ENCODE measurements at regions not wholly inside any gene's neighbourhood (a gene's known extent, or its start where the extent isn't known, plus 50 kb on each side); places are given as distances from the start of the nearest gene placed in this dataset.
"Not testable (repeated sequence)": the region's sequence is repeated elsewhere in the genome, so short reads cannot be mapped to it uniquely, and the experiment has no call there.

DNA sequence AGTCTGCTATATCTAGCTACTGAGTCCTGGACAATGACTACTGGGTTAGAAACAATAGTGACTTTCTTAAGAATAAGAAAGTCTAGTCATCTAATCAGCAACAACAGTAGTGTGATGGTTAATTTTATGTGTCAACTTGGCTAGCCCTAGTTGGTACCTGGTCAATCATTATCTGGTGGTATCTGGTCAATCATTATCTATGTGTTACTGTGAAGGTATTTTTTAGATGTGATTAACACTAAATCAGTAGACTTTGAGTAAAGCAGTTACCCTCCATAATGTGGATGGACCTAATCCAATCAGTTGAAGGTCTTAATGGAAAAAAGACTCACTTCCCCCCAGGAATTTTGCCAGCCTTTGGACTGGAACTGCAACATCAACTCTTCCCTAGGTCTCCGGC lies 312.6 kb downstream of the SIPA1L2 start:
- H3K4me1 Mint-ChIP-seq (ENCODE audit: insufficient read depth, unreplicated experiment), result peaks cover 25% of the 10 kb centered on the region
- no TSS peak for BruUV-seq (replicated peaks)
- H3K4me3 Mint-ChIP-seq (ENCODE audit: unreplicated experiment), result no peak overlapping the region
- H3K9me3 Mint-ChIP-seq (ENCODE audit: unreplicated experiment), result peaks cover 9% of the 10 kb centered on the region
- peaks cover 6% of the 10 kb centered on the region for H3K36me3 Mint-ChIP-seq (ENCODE audit: insufficient read depth, unreplicated experiment)
- POLR2A ChIA-PET, result no interaction called here
- CTCF ChIA-PET, result no interaction called here
- peak overlapping the region; percentile 24 for H3K27ac Mint-ChIP-seq (ENCODE audit: low read depth, unreplicated experiment)
- DNase-seq (ENCODE audit: unreplicated experiment), result no peak
- H3K27me3 Mint-ChIP-seq (ENCODE audit: insufficient read depth, unreplicated experiment), result no peaks in the 10 kb centered on the region
- TF ChIP-seq, protein P1, sequence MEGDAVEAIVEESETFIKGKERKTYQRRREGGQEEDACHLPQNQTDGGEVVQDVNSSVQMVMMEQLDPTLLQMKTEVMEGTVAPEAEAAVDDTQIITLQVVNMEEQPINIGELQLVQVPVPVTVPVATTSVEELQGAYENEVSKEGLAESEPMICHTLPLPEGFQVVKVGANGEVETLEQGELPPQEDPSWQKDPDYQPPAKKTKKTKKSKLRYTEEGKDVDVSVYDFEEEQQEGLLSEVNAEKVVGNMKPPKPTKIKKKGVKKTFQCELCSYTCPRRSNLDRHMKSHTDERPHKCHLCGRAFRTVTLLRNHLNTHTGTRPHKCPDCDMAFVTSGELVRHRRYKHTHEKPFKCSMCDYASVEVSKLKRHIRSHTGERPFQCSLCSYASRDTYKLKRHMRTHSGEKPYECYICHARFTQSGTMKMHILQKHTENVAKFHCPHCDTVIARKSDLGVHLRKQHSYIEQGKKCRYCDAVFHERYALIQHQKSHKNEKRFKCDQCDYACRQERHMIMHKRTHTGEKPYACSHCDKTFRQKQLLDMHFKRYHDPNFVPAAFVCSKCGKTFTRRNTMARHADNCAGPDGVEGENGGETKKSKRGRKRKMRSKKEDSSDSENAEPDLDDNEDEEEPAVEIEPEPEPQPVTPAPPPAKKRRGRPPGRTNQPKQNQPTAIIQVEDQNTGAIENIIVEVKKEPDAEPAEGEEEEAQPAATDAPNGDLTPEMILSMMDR (IDR thresholded peaks at IDR 0.05; ENCODE audit: unreplicated experiment), result no peak
- intact Hi-C loops (cut with micrococcal nuclease), result loop anchor here (2.0 kb wide), 1 partner anchor 25 kb away; no protein-coding TSS in a partner anchor

DNA sequence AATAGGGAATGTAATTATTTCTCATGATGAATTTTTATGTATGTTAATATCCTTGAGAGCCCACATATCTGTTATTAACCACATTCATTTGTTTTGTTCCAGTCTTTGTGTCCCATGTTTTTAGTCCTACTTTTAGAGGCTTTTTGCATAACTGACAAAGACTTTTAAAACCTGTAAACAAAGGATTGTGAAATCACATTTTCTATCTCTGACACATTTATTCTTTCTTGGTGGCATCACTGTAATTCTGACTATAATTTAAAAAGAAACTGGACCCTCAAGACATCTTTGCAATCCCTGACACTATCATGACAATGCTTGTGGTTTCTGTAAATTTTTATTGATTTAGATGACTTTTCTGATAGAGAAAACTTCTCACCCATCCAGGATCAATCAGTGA lies 313.1 kb downstream of the SIPA1L2 start:
- Mint-ChIP-seq H3K27ac (ENCODE audit: low read depth, unreplicated experiment) (peak overlapping the region; percentile 24), H3K4me1 (ENCODE audit: insufficient read depth, unreplicated experiment) (peaks cover 25% of the 10 kb centered on the region), H3K4me3 (ENCODE audit: unreplicated experiment) (no peak overlapping the region), H3K36me3 (ENCODE audit: insufficient read depth, unreplicated experiment) (peaks cover 6% of the 10 kb centered on the region), H3K9me3 (ENCODE audit: unreplicated experiment) (peaks cover 9% of the 10 kb centered on the region), H3K27me3 (ENCODE audit: insufficient read depth, unreplicated experiment) (no peaks in the 10 kb centered on the region)
- intact Hi-C loops (cut with micrococcal nuclease), result loop anchor here (2.0 kb wide), 1 partner anchor 24 kb away; no protein-coding TSS in a partner anchor
- BruUV-seq (replicated peaks), result no TSS peak
- peak; percentile 45 for DNase-seq (ENCODE audit: unreplicated experiment)
- CTCF ChIA-PET, result interaction anchor here (0.6 kb wide), 1 partner anchor 40 kb away, joined by 3 read pairs; no protein-coding TSS in a partner anchor
- TF ChIP-seq, protein P1 (IDR thresholded peaks at IDR 0.05; ENCODE audit: unreplicated experiment), result no peak
- POLR2A ChIA-PET, result interaction anchor here (1.1 kb wide), 1 partner anchor 90 kb away, joined by 4 read pairs; no protein-coding TSS in a partner anchor

DNA sequence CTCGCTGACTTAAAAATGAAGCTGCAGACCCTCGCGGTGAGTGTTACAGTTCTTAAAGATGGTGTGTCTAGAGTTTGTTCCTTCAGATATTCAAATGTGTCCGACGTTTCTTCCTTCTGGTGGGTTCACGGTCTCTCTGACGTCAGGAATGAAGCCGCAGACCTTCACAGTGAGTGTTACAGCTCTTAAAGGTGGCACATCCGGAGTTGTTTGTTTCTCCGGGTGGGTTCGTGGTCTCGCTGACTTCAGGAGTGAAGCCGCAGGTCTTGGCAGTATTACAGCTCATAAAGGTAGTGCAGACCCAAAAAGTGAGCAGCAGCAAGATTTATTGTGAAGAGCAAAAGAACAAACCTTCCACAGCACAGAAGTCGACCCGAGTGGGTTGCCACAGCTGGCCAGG lies 316.1 kb downstream of the SIPA1L2 start:
- ChIA-PET POLR2A (interaction anchor here (1.2 to 1.7 kb wide), 2 partner anchors 10 to 14 kb away, joined by 3 to 4 read pairs; no protein-coding TSS in a partner anchor), CTCF (interaction anchor here (0.6 to 1.2 kb wide), 5 partner anchors 21 to 905 kb away, joined by 3 to 4 read pairs (median 3); no protein-coding TSS in a partner anchor)
- DNase-seq (ENCODE audit: unreplicated experiment); H3K27ac Mint-ChIP-seq (ENCODE audit: low read depth, unreplicated experiment); BruUV-seq (replicated peaks); H3K36me3 Mint-ChIP-seq (ENCODE audit: insufficient read depth, unreplicated experiment); H3K4me3 Mint-ChIP-seq (ENCODE audit: unreplicated experiment); H3K27me3 Mint-ChIP-seq (ENCODE audit: insufficient read depth, unreplicated experiment); H3K9me3 Mint-ChIP-seq (ENCODE audit: unreplicated experiment); intact Hi-C loops (cut with micrococcal nuclease): not testable (repeated sequence)
- H3K4me1 Mint-ChIP-seq (ENCODE audit: insufficient read depth, unreplicated experiment), result peaks cover 21% of the 10 kb centered on the region

DNA sequence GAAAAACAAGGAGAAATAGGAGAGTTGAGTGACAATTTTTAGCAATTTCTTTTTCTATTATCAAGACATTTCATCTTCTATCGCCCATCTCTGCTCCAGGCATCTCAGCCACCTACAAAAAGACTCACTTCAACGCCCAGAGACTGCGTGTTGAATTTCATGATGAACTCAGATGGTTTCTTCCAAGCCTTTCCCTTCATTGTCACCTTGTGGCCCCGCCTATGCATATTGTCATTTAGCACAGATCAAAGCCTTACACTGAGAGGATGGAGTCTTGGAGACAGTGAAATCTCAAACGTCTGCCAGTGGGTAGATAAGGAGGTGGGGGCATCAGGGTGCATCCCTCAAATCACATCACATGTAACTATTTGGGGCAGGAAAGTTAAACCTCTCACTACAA lies 319.4 kb downstream of the SIPA1L2 start:
- BruUV-seq (replicated peaks), result no TSS peak
- Mint-ChIP-seq H3K4me3 (ENCODE audit: unreplicated experiment) (no peak overlapping the region), H3K27ac (ENCODE audit: low read depth, unreplicated experiment) (no peak overlapping the region), H3K36me3 (ENCODE audit: insufficient read depth, unreplicated experiment) (peaks cover 6% of the 10 kb centered on the region), H3K9me3 (ENCODE audit: unreplicated experiment) (peaks cover 9% of the 10 kb centered on the region), H3K4me1 (ENCODE audit: insufficient read depth, unreplicated experiment) (no peaks in the 10 kb centered on the region), H3K27me3 (ENCODE audit: insufficient read depth, unreplicated experiment) (no peaks in the 10 kb centered on the region)
- ChIA-PET POLR2A (interaction anchor here (0.7 kb wide), 1 partner anchor 47 kb away, joined by 3 read pairs; no protein-coding TSS in a partner anchor), CTCF (no interaction called here)
- intact Hi-C loops (cut with micrococcal nuclease), result no loop called here
- TF ChIP-seq, protein P1 (IDR thresholded peaks at IDR 0.05; ENCODE audit: unreplicated experiment), result no peak
- DNase-seq (ENCODE audit: unreplicated experiment), result no peak

Data from MCF 10A (cell line).